Natural killer cell (primary cell): ENCODE measurements at regions not wholly inside any gene's neighbourhood (a gene's known extent, or its start where the extent isn't known, plus 50 kb on each side); places are given as distances from the start of the nearest gene placed in this dataset.

Experiments used
- ATAC-seq, 3 donors: fragments of 150-1000 bp in 2 of 3; fragments of 200-7000 bp in 1 of 3; cut with Tn5 transposase; 1 replicate in 1 of 3; 2 replicates in 2 of 3; pipeline ENCODE4 v1.10.0; 2021; ENCODE audit warnings: mild to moderate bottlenecking in 2 of 3, moderate library complexity in 2 of 3
- DNase-seq, 2 donors: peaks; one replicate each; pipeline versions ENCODE4 v3.0.0 to v3.0.0-alpha.2; 2013 to 2021; ENCODE audit warnings: mixed read lengths in 1 of 2
- H3K27ac ChIP-seq: one replicate; pipeline ENCODE4 v1.5.1; 2013; ENCODE audit warnings: mild to moderate bottlenecking, low read length
- H3K27me3 ChIP-seq: one replicate; pipeline ENCODE4 v1.6.1; 2013; ENCODE audit warnings: low read length; ENCODE audit not compliant: control insufficient read depth, insufficient read depth
- H3K36me3 ChIP-seq: one replicate; pipeline ENCODE4 v1.6.1; 2013; ENCODE audit warnings: low read length; ENCODE audit not compliant: control insufficient read depth, insufficient read depth
- H3K4me1 ChIP-seq: one replicate; pipeline ENCODE4 v1.6.1; 2013; ENCODE audit warnings: low read length; ENCODE audit not compliant: control insufficient read depth, insufficient read depth
- H3K4me3 ChIP-seq: one replicate; pipeline ENCODE4 v1.5.1; 2013; ENCODE audit warnings: low read length
- H3K9me3 ChIP-seq: one replicate; pipeline ENCODE4 v1.6.1; 2013; ENCODE audit warnings: low read length; ENCODE audit not compliant: control insufficient read depth, insufficient read depth
- H3K27ac Mint-ChIP-seq, 2 donors: one replicate each; pipeline ENCODE4 v1.8.0; 2022; ENCODE audit warnings: mild to moderate bottlenecking in 2 of 2, mixed read lengths in 2 of 2, moderate library complexity in 1 of 2
- H3K27me3 Mint-ChIP-seq, 2 donors: one replicate each; pipeline ENCODE4 v1.8.0; 2022; ENCODE audit warnings: low read depth in 2 of 2, mixed read lengths in 2 of 2
- H3K36me3 Mint-ChIP-seq: one replicate; pipeline ENCODE4 v1.8.0; 2022; ENCODE audit warnings: mixed read lengths
- H3K4me1 Mint-ChIP-seq, 2 donors: one replicate each; pipeline ENCODE4 v1.8.0; 2022; ENCODE audit warnings: mixed read lengths in 2 of 2
- H3K4me3 Mint-ChIP-seq: one replicate; pipeline ENCODE4 v1.8.0; 2022; ENCODE audit warnings: mild to moderate bottlenecking, moderate library complexity, mixed read lengths
- H3K9me3 Mint-ChIP-seq, 2 donors: one replicate each; pipeline ENCODE4 v1.8.0; 2022; ENCODE audit warnings: mixed read lengths in 2 of 2
- CTCF ChIP-seq: fragments of 200-600 bp; IDR thresholded peaks from one replicate; pipeline ENCODE4 v1.8.0; 2022; ENCODE audit warnings: antibody characterized with exemption
- WGBS: methylation state at CpG from one replicate; pipeline ENCODE4 v1.1.7; 2013; ENCODE audit warnings: missing lambda C conversion rate; ENCODE audit not compliant: insufficient coverage; 5-methylcytosine and 5-hydroxymethylcytosine counted together
- intact Hi-C: fragments of 100-400 bp; cut with micrococcal nuclease; formaldehyde crosslinking; loops from one replicate; pipeline ENCODE4 v1.14.2; 2022

GRCh38 chr1:106678279-106679050 is 378.0 kb upstream of the PRMT6 start:
- intact Hi-C loops = no loop called here
- TF ChIP-seq CTCF = no peak
- H3K4me1 Mint-ChIP-seq = no peaks in the 10 kb centered on the region
- DNase-seq (no peak), ATAC-seq (no peak)
- Histone ChIP-seq H3K4me3 (no peak overlapping the region), H3K4me1 (no peaks in the 10 kb centered on the region), H3K36me3 (no peaks in the 10 kb centered on the region), H3K9me3 (no peaks in the 10 kb centered on the region), H3K27me3 (no peaks in the 10 kb centered on the region), H3K27ac (no peak overlapping the region)
- H3K9me3 Mint-ChIP-seq = peaks cover 4 to 10% of the 10 kb centered on the region in 2 donors
- no peaks in the 10 kb centered on the region for H3K36me3 Mint-ChIP-seq
- no peak overlapping the region for H3K4me3 Mint-ChIP-seq
- no peaks in the 10 kb centered on the region for H3K27me3 Mint-ChIP-seq
- WGBS = 93% methylated on average over 3 of the region's 3 CpGs
- H3K27ac Mint-ChIP-seq = no peak overlapping the region

- no peaks in the 10 kb centered on the region for H3K36me3 ChIP-seq
- intact Hi-C loops = no loop called here
- DNase-seq (no peak), ATAC-seq (no peak)
- no CpG with 5 or more reads among the region's 1 CpG for WGBS
- no peaks in the 10 kb centered on the region for H3K9me3 ChIP-seq
- H3K27ac ChIP-seq = no peak overlapping the region
- H3K9me3 Mint-ChIP-seq = peaks cover 6 to 13% of the 10 kb centered on the region in 2 donors
- no peak overlapping the region for H3K27ac Mint-ChIP-seq
- no peak overlapping the region for H3K4me3 Mint-ChIP-seq
- TF ChIP-seq CTCF = no peak
- no peaks in the 10 kb centered on the region for H3K4me1 ChIP-seq
- no peaks in the 10 kb centered on the region for H3K4me1 Mint-ChIP-seq
- H3K4me3 ChIP-seq = no peak overlapping the region
- H3K27me3 ChIP-seq = no peaks in the 10 kb centered on the region
- no peaks in the 10 kb centered on the region for H3K27me3 Mint-ChIP-seq
- H3K36me3 Mint-ChIP-seq = no peaks in the 10 kb centered on the region
Measured at GRCh38 chr1:106680216-106680615, 376.3 kb upstream of the PRMT6 start.

- Histone ChIP-seq H3K4me3 (no peak overlapping the region), H3K9me3 (no peaks in the 10 kb centered on the region), H3K4me1 (no peaks in the 10 kb centered on the region), H3K27ac (no peak overlapping the region), H3K36me3 (no peaks in the 10 kb centered on the region), H3K27me3 (no peaks in the 10 kb centered on the region)
- no peak overlapping the region for H3K4me3 Mint-ChIP-seq
- H3K4me1 Mint-ChIP-seq = no peaks in the 10 kb centered on the region
- intact Hi-C loops = no loop called here
- DNase-seq = no peak
- H3K27me3 Mint-ChIP-seq = no peaks in the 10 kb centered on the region
- peaks cover 6 to 13% of the 10 kb centered on the region in 2 donors for H3K9me3 Mint-ChIP-seq
- no peak for ATAC-seq
- no peak overlapping the region for H3K27ac Mint-ChIP-seq
- H3K36me3 Mint-ChIP-seq = no peaks in the 10 kb centered on the region
- TF ChIP-seq CTCF = no peak
- 55% methylated on average over 4 of the region's 4 CpGs for WGBS
Measured at GRCh38 chr1:106680776-106681344, 375.6 kb upstream of the PRMT6 start.
